Panc1 (cell line): ENCODE measurements at regions not wholly inside any gene's neighbourhood (a gene's known extent, or its start where the extent isn't known, plus 50 kb on each side); places are given as distances from the start of the nearest gene placed in this dataset.

Experiments used
- ATAC-seq: fragments of 200-7000 bp; cut with Tn5 transposase; 2 replicates; pipeline ENCODE4 v1.9.1; 2020; ENCODE audit warnings: mild to moderate bottlenecking, moderate library complexity
- BruUV-seq: library from RNA; stranded (reverse); fragments of 400-500 nt; replicated peaks from 2 replicates; lab custom pipeline; 2021; lab: Mats Ljungman, UMichigan
- CTCF ChIA-PET: fragments of 300-600 bp; sonication (Branson Sonifier 250); formaldehyde crosslinking; loops from one replicate; lab custom pipeline; 2022; ENCODE audit warnings: antibody characterized with exemption; lab: Charles Lee
- POLR2A ChIA-PET: fragments of 300-600 bp; sonication (Branson Sonifier 250); formaldehyde crosslinking; loops from one replicate; lab custom pipeline; 2022; ENCODE audit warnings: antibody characterized with exemption; lab: Charles Lee
- DNase-seq: peaks from one replicate; pipeline ENCODE4 v3.0.0-alpha.2; 2010; ENCODE audit warnings: low read depth, low spot score
- H3K27ac ChIP-seq: 2 replicates; pipeline ENCODE4 v1.5.1; 2011; ENCODE audit warnings: mild to moderate bottlenecking, low read length, inconsistent platforms
- H3K27me3 ChIP-seq: fragments of 200-500 bp; sonication (Bioruptor generic); 2 replicates; pipeline ENCODE4 v1.6.0; 2014; ENCODE audit warnings: low read length, inconsistent platforms; ENCODE audit not compliant: control insufficient read depth, insufficient read depth
- H3K36me3 ChIP-seq: fragments of 200-500 bp; sonication (Bioruptor generic); 2 replicates; pipeline ENCODE4 v1.5.1; 2014; ENCODE audit warnings: inconsistent platforms, mild to moderate bottlenecking, low read length, moderate library complexity; ENCODE audit not compliant: control insufficient read depth, insufficient read depth
- H3K4me1 ChIP-seq: 2 replicates; pipeline ENCODE4 v1.5.1; 2011; ENCODE audit warnings: inconsistent platforms, mild to moderate bottlenecking, low read length, moderate library complexity; ENCODE audit not compliant: control insufficient read depth, insufficient read depth
- H3K4me3 ChIP-seq, 2 experiments: 2 replicates each; pipeline ENCODE4 v1.5.1; 2011 to 2012; ENCODE audit warnings: low read depth in 2 of 2, low read length in 2 of 2, mild to moderate bottlenecking in 2 of 2, inconsistent platforms in 1 of 2, moderate library complexity in 1 of 2
- H3K9me3 ChIP-seq: fragments of 200-500 bp; sonication (Bioruptor generic); 2 replicates; pipeline ENCODE4 v1.5.1; 2014; ENCODE audit warnings: low read depth, mild to moderate bottlenecking, inconsistent platforms, low read length, moderate library complexity; ENCODE audit not compliant: control insufficient read depth, insufficient read depth
- CTCF ChIP-seq: fragments of 450-650 bp; IDR thresholded peaks from 2 replicates; pipeline ENCODE4 v1.5.1; 2017; ENCODE audit warnings: mild to moderate bottlenecking
- POLR2AphosphoS5 ChIP-seq: IDR thresholded peaks from 2 replicates; pipeline ENCODE4 v1.6.1; 2012; ENCODE audit warnings: mild to moderate bottlenecking, low read depth, low read length, moderate library complexity
- REST ChIP-seq, 2 experiments: IDR thresholded peaks; 2 replicates each; pipeline ENCODE4 v1.6.1; 2011 to 2012; ENCODE audit warnings: low read depth in 2 of 2, control low read depth in 1 of 2, low read length in 1 of 2, mild to moderate bottlenecking in 1 of 2, moderate library complexity in 1 of 2; ENCODE audit not compliant: insufficient read depth in 1 of 2
- SIN3A ChIP-seq: IDR thresholded peaks from 2 replicates; pipeline ENCODE4 v1.6.1; 2012; ENCODE audit warnings: low read depth, mild to moderate bottlenecking, low read length, moderate library complexity, borderline replicate concordance; ENCODE audit not compliant: insufficient read depth
- TCF7L2 ChIP-seq: IDR thresholded peaks from 2 replicates; pipeline ENCODE4 v1.6.1; 2011; ENCODE audit warnings: mild to moderate bottlenecking, low read depth, low read length, inconsistent platforms
- in situ Hi-C: cut with HindIII; loops from 2 replicates; pipeline ENCODE4 v1.10.0; 2016; ENCODE audit warnings: low sequenced_read_pairs, low pct_unique_long_range_greater_than_20kb
- intact Hi-C: fragments of 100-400 bp; cut with micrococcal nuclease; formaldehyde crosslinking; loops from one replicate; pipeline ENCODE4 v1.10.0; 2022; ENCODE audit not compliant: unreplicated experiment

GRCh38 chrX:4091046-4091760 is 377.8 kb upstream of the PRKX start:
- H3K36me3 ChIP-seq: no peaks in the 10 kb centered on the region
- no peak overlapping the region for H3K4me3 ChIP-seq
- no peaks in the 10 kb centered on the region for H3K4me1 ChIP-seq
- intact Hi-C loops: no loop called here
- no TSS peak for BruUV-seq
- no peak for ATAC-seq
- no peak for DNase-seq
- CTCF ChIA-PET: no interaction called here
- H3K27me3 ChIP-seq: no peaks in the 10 kb centered on the region
- no peaks in the 10 kb centered on the region for H3K9me3 ChIP-seq
- POLR2A ChIA-PET: no interaction called here
- no peak for TF ChIP-seq SIN3A
- no peak for TF ChIP-seq REST (IDR thresholded peaks at IDR 0.05; ENCODE audit: insufficient read depth in 1 of 2, low read depth in 2 of 2, low read length in 1 of 2)
- no peak for TF ChIP-seq CTCF
- no peak for TF ChIP-seq POLR2AphosphoS5
- TF ChIP-seq TCF7L2: no peak
- H3K27ac ChIP-seq: no peak overlapping the region
- in situ Hi-C loops: no loop called here

- DNase-seq: no peak
- no TSS peak for BruUV-seq
- Histone ChIP-seq H3K9me3 (no peaks in the 10 kb centered on the region), H3K4me1 (no peaks in the 10 kb centered on the region), H3K27ac (no peak overlapping the region), H3K4me3 (no peak overlapping the region), H3K27me3 (no peaks in the 10 kb centered on the region), H3K36me3 (no peaks in the 10 kb centered on the region)
- in situ Hi-C loops (no loop called here), intact Hi-C loops (no loop called here)
- TF ChIP-seq CTCF (no peak), SIN3A (no peak), REST (IDR thresholded peaks at IDR 0.05; ENCODE audit: insufficient read depth in 1 of 2, low read depth in 2 of 2, low read length in 1 of 2) (no peak), TCF7L2 (no peak), POLR2AphosphoS5 (no peak)
- ChIA-PET POLR2A (no interaction called here), CTCF (no interaction called here)
- ATAC-seq: no peak
Observed at GRCh38 chrX:4059893-4060292, 346.4 kb upstream of the PRKX start.
